Hepatocyte (in vitro differentiated cells): ENCODE measurements at regions not wholly inside any gene's neighbourhood (a gene's known extent, or its start where the extent isn't known, plus 50 kb on each side); places are given as distances from the start of the nearest gene placed in this dataset.

Source experiments
- CTCF ChIP-seq: fragments of 200-600 bp; sonication (generic); IDR thresholded peaks from 2 replicates; pipeline ENCODE4 v1.5.1; 2016; ENCODE audit warnings: antibody characterized with exemption, mild to moderate bottlenecking; ENCODE audit not compliant: poor library complexity
- EZH2 ChIP-seq: fragments of 200-600 bp; sonication (generic); IDR thresholded peaks from 2 replicates; pipeline ENCODE4 v1.6.1; 2016; ENCODE audit warnings: antibody characterized with exemption, mild to moderate bottlenecking, borderline replicate concordance

DNA sequence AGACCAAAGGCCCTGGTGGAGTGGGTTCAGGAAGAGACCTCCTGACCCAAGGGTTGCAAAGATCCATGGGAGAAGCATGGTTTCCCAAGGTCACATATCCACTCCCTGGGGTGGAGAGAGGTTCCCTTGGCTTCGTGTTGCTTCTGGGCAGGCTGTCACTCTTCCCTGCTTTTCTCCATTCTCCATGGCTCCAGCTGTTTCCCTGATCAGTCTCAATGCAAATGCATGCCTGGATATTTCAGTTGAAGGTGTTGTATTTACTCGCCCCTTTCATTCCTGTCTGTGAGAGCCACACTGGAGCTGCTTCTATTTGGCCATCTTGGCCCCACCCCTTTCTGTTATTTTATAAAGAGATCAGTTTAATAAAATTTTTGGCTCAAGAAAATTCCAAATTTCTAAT, 95.0 kb upstream of the PLSCR4 start:
- no peak for TF ChIP-seq CTCF
- TF ChIP-seq EZH2 = no peak
